HCT116 (cell line): ENCODE measurements at regions not wholly inside any gene's neighbourhood (a gene's known extent, or its start where the extent isn't known, plus 50 kb on each side); places are given as distances from the start of the nearest gene placed in this dataset.

Experiments used
- CEBPB ChIP-seq: IDR thresholded peaks from 2 replicates; pipeline ENCODE4 v1.6.1; 2012; ENCODE audit warnings: low read depth
- ELF1 ChIP-seq: IDR thresholded peaks from 2 replicates; pipeline ENCODE4 v1.6.1; 2012; ENCODE audit warnings: low read depth, borderline replicate concordance
- EZH2 ChIP-seq: fragments of 200-600 bp; sonication (generic); IDR thresholded peaks from 2 replicates; pipeline ENCODE4 v1.6.1; 2017; ENCODE audit warnings: antibody characterized with exemption, mixed run types
- EZH2phosphoT487 ChIP-seq: fragments of 200-600 bp; IDR thresholded peaks from 2 replicates; pipeline ENCODE4 v1.6.1; 2018; ENCODE audit warnings: antibody characterized with exemption, borderline replicate concordance
- MAX ChIP-seq: IDR thresholded peaks from 2 replicates; pipeline ENCODE4 v1.6.1; 2012
- POLR2A ChIP-seq: IDR thresholded peaks from 2 replicates; pipeline ENCODE4 v1.7.0; 2011; ENCODE audit warnings: borderline replicate concordance; ENCODE audit not compliant: insufficient read depth, insufficient read length; ENCODE audit errors: extremely low read depth
- POLR2AphosphoS5 ChIP-seq: IDR thresholded peaks from 2 replicates; pipeline ENCODE4 v1.6.1; 2011; ENCODE audit warnings: mild to moderate bottlenecking, low read depth, low read length, moderate library complexity
- RAD21 ChIP-seq: IDR thresholded peaks from 2 replicates; pipeline ENCODE4 v1.6.1; 2012; ENCODE audit warnings: low read depth, mild to moderate bottlenecking
- SIN3A ChIP-seq: IDR thresholded peaks from 2 replicates; pipeline ENCODE4 v1.6.1; 2012; ENCODE audit warnings: low read depth
- YY1 ChIP-seq: IDR thresholded peaks from 2 replicates; pipeline ENCODE4 v1.6.1; 2011; ENCODE audit warnings: low read length, low read depth, moderate library complexity, mild to moderate bottlenecking; ENCODE audit not compliant: insufficient replicate concordance; ENCODE audit errors: extremely low read depth
- ZFX ChIP-seq: fragments of 450-650 bp; IDR thresholded peaks from 2 replicates; pipeline ENCODE4 v1.6.1; 2017
- TF ChIP-seq, protein P1 (sequence below), 3 experiments: fragments of 200-600 bp in 1 of 3; sonication (generic) in 1 of 3; IDR thresholded peaks in 2 of 3; conservative IDR thresholded peaks in 1 of 3; 2 replicates each; pipeline ENCODE4 v1.5.1; 2012 to 2017; ENCODE audit warnings: low read depth in 2 of 3, low read length in 2 of 3, antibody characterized with exemption in 1 of 3, borderline replicate concordance in 1 of 3, control low read depth in 1 of 3, mild to moderate bottlenecking in 1 of 3, mixed read lengths in 1 of 3, mixed run types in 1 of 3, moderate library complexity in 1 of 3; ENCODE audit not compliant: insufficient read depth in 1 of 3
- TF ChIP-seq, protein P2 (sequence below): IDR thresholded peaks from 2 replicates; pipeline ENCODE4 v1.6.1; 2012; ENCODE audit warnings: low read depth
- TF ChIP-seq, protein P3 (sequence below): IDR thresholded peaks from 2 replicates; pipeline ENCODE4 v1.6.1; 2012

- TF ChIP-seq EZH2 = no peak
- TF ChIP-seq, protein P1, sequence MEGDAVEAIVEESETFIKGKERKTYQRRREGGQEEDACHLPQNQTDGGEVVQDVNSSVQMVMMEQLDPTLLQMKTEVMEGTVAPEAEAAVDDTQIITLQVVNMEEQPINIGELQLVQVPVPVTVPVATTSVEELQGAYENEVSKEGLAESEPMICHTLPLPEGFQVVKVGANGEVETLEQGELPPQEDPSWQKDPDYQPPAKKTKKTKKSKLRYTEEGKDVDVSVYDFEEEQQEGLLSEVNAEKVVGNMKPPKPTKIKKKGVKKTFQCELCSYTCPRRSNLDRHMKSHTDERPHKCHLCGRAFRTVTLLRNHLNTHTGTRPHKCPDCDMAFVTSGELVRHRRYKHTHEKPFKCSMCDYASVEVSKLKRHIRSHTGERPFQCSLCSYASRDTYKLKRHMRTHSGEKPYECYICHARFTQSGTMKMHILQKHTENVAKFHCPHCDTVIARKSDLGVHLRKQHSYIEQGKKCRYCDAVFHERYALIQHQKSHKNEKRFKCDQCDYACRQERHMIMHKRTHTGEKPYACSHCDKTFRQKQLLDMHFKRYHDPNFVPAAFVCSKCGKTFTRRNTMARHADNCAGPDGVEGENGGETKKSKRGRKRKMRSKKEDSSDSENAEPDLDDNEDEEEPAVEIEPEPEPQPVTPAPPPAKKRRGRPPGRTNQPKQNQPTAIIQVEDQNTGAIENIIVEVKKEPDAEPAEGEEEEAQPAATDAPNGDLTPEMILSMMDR (IDR thresholded peaks at IDR 0.05 in 2 of 3, conservative IDR thresholded peaks at IDR 0.05 in 1 of 3; ENCODE audit: borderline replicate concordance in 1 of 3, insufficient read depth in 1 of 3, low read depth in 2 of 3, low read length in 2 of 3) = no peak
- TF ChIP-seq RAD21 = no peak
- TF ChIP-seq POLR2AphosphoS5 = no peak
- no peak for TF ChIP-seq POLR2A
- TF ChIP-seq ELF1 = no peak
- TF ChIP-seq CEBPB = no peak
- TF ChIP-seq ZFX = no peak
- no peak for TF ChIP-seq EZH2phosphoT487
- no peak for TF ChIP-seq YY1
- TF ChIP-seq, protein P2, sequence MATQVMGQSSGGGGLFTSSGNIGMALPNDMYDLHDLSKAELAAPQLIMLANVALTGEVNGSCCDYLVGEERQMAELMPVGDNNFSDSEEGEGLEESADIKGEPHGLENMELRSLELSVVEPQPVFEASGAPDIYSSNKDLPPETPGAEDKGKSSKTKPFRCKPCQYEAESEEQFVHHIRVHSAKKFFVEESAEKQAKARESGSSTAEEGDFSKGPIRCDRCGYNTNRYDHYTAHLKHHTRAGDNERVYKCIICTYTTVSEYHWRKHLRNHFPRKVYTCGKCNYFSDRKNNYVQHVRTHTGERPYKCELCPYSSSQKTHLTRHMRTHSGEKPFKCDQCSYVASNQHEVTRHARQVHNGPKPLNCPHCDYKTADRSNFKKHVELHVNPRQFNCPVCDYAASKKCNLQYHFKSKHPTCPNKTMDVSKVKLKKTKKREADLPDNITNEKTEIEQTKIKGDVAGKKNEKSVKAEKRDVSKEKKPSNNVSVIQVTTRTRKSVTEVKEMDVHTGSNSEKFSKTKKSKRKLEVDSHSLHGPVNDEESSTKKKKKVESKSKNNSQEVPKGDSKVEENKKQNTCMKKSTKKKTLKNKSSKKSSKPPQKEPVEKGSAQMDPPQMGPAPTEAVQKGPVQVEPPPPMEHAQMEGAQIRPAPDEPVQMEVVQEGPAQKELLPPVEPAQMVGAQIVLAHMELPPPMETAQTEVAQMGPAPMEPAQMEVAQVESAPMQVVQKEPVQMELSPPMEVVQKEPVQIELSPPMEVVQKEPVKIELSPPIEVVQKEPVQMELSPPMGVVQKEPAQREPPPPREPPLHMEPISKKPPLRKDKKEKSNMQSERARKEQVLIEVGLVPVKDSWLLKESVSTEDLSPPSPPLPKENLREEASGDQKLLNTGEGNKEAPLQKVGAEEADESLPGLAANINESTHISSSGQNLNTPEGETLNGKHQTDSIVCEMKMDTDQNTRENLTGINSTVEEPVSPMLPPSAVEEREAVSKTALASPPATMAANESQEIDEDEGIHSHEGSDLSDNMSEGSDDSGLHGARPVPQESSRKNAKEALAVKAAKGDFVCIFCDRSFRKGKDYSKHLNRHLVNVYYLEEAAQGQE = no peak
- no peak for TF ChIP-seq MAX
- TF ChIP-seq SIN3A = no peak
- TF ChIP-seq, protein P3, sequence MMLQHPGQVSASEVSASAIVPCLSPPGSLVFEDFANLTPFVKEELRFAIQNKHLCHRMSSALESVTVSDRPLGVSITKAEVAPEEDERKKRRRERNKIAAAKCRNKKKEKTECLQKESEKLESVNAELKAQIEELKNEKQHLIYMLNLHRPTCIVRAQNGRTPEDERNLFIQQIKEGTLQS = no peak
Observed at GRCh38 chr17:77851921-77852320, 106.6 kb upstream of the TNRC6C start.
